Activated T-cell treated with anti-CD3 and anti-CD28 coated beads, Interleukin-2, amount 50 U/mL, for 4 hours (primary cell): ENCODE measurements at regions not wholly inside any gene's neighbourhood (a gene's known extent, or its start where the extent isn't known, plus 50 kb on each side); places are given as distances from the start of the nearest gene placed in this dataset.

ENCODE experiments used
- ATAC-seq, 2 donors: fragments of 200-7000 bp; cut with Tn5 transposase; one replicate each; pipeline ENCODE4 v1.10.0; 2021
- DNase-seq: peaks from one replicate; pipeline ENCODE4 v3.0.0-alpha.2; 2020
- H3K27me3 Mint-ChIP-seq: one replicate; pipeline ENCODE4 v1.8.0; 2021; ENCODE audit warnings: low read depth, mixed read lengths
- H3K36me3 Mint-ChIP-seq: one replicate; pipeline ENCODE4 v1.8.0; 2022; ENCODE audit warnings: mixed read lengths; ENCODE audit not compliant: insufficient read depth
- H3K4me1 Mint-ChIP-seq: one replicate; pipeline ENCODE4 v1.8.0; 2021; ENCODE audit warnings: low read depth, mixed read lengths
- H3K4me3 Mint-ChIP-seq: one replicate; pipeline ENCODE4 v1.8.0; 2021; ENCODE audit warnings: mild to moderate bottlenecking, moderate library complexity, mixed read lengths
- H3K9me3 Mint-ChIP-seq: one replicate; pipeline ENCODE4 v1.8.0; 2021; ENCODE audit warnings: mixed read lengths

- H3K4me3 Mint-ChIP-seq = no peak overlapping the region
- H3K9me3 Mint-ChIP-seq = no peaks in the 10 kb centered on the region
- DNase-seq = no peak
- no peaks in the 10 kb centered on the region for H3K27me3 Mint-ChIP-seq
- no peak for ATAC-seq
- no peaks in the 10 kb centered on the region for H3K4me1 Mint-ChIP-seq
- H3K36me3 Mint-ChIP-seq = no peaks in the 10 kb centered on the region
These were observed 665.2 kb upstream of the NRXN1 start for GRCh38 chr2:51697095-51697494.

GRCh38 chr2:51695531-51695930, 663.6 kb upstream of the NRXN1 start:
- Mint-ChIP-seq H3K27me3 (no peaks in the 10 kb centered on the region), H3K4me1 (no peaks in the 10 kb centered on the region), H3K9me3 (no peaks in the 10 kb centered on the region), H3K36me3 (no peaks in the 10 kb centered on the region), H3K4me3 (no peak overlapping the region)
- DNase-seq (no peak), ATAC-seq (no peak)

GRCh38 chr2:51693640-51694039, 661.7 kb upstream of the NRXN1 start:
- no peak for ATAC-seq
- Mint-ChIP-seq H3K4me3 (no peak overlapping the region), H3K9me3 (no peaks in the 10 kb centered on the region), H3K27me3 (no peaks in the 10 kb centered on the region), H3K36me3 (no peaks in the 10 kb centered on the region), H3K4me1 (no peaks in the 10 kb centered on the region)
- DNase-seq = no peak

DNA sequence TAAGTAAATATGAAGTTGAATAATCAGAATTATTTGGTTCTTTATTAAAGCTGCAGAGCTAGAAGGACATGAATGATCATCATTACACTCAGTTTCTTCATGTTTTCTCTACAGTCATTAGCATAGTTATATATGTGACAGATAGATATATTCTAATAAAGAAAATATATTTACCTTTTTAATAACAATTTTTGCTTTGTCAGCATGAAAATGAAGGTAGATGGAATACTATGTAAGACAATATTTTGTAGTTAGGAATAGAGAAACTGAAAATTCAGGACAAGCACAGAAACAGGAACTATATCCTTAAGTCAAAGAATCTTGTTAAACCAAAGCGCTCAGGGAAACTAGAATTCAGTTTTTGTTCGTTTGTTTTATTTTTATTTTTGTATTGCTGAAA, 649.9 kb upstream of the NRXN1 start:
- DNase-seq (no peak), ATAC-seq (no peak)
- Mint-ChIP-seq H3K27me3 (no peaks in the 10 kb centered on the region), H3K4me3 (no peak overlapping the region), H3K4me1 (no peaks in the 10 kb centered on the region), H3K9me3 (peaks cover 17% of the 10 kb centered on the region), H3K36me3 (no peaks in the 10 kb centered on the region)

DNA sequence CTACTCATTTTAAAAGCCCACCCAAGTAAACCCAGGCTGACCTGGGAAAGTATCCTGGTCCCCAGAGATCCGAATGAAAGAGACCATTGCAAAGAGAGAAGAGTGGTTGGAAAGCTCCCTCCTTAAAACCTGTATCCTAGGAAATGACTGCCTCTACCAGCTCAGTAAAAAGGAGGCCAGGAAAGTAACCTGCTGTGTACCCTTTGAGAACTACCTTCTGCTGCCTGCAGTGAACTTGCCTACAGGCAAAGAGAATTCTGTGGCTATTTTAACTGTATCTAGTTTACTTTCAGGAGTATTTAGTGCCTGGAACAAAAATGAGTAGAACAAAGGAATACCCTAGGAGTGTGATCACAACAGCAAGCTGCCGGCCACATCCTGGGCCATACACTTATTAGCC, 641.7 kb upstream of the NRXN1 start:
- DNase-seq (no peak), ATAC-seq (no peak)
- no peak overlapping the region for H3K4me3 Mint-ChIP-seq
- H3K27me3 Mint-ChIP-seq = no peaks in the 10 kb centered on the region
- no peaks in the 10 kb centered on the region for H3K4me1 Mint-ChIP-seq
- peaks cover 12% of the 10 kb centered on the region for H3K9me3 Mint-ChIP-seq
- no peaks in the 10 kb centered on the region for H3K36me3 Mint-ChIP-seq

GRCh38 chr2:51667679-51668078, 635.7 kb upstream of the NRXN1 start:
- DNase-seq (no peak), ATAC-seq (no peak)
- H3K9me3 Mint-ChIP-seq = peaks cover 10% of the 10 kb centered on the region
- H3K4me3 Mint-ChIP-seq = no peak overlapping the region
- no peaks in the 10 kb centered on the region for H3K36me3 Mint-ChIP-seq
- H3K4me1 Mint-ChIP-seq = no peaks in the 10 kb centered on the region
- no peaks in the 10 kb centered on the region for H3K27me3 Mint-ChIP-seq

DNA sequence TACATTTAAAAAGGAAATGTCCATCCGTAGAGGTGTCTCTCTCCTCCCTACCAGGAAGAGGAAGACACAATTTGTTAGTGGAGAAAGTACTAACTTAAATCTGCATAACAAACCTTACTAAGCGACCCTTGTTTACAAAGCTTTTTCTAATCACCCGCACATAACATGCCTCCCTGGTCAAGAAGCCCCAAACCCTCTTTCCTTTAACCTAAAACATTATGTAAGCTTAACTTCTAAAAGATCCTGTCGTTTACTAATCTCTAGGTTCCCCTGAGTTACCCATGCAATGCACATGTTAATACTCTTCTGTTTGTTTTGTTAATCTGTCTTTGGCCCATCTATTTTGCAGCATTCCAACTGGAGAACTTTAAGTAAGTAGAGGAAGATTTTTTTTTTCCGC, 630.3 kb upstream of the NRXN1 start:
- no peak for ATAC-seq
- Mint-ChIP-seq H3K27me3 (no peaks in the 10 kb centered on the region), H3K4me1 (no peaks in the 10 kb centered on the region), H3K36me3 (no peaks in the 10 kb centered on the region), H3K4me3 (no peak overlapping the region), H3K9me3 (peaks cover 8% of the 10 kb centered on the region)
- no peak for DNase-seq

GRCh38 chr2:51657849-51658248, 625.9 kb upstream of the NRXN1 start:
- peaks cover 4% of the 10 kb centered on the region for H3K9me3 Mint-ChIP-seq
- no peaks in the 10 kb centered on the region for H3K36me3 Mint-ChIP-seq
- no peaks in the 10 kb centered on the region for H3K27me3 Mint-ChIP-seq
- no peak for ATAC-seq
- no peaks in the 10 kb centered on the region for H3K4me1 Mint-ChIP-seq
- H3K4me3 Mint-ChIP-seq = no peak overlapping the region
- DNase-seq = no peak

DNA sequence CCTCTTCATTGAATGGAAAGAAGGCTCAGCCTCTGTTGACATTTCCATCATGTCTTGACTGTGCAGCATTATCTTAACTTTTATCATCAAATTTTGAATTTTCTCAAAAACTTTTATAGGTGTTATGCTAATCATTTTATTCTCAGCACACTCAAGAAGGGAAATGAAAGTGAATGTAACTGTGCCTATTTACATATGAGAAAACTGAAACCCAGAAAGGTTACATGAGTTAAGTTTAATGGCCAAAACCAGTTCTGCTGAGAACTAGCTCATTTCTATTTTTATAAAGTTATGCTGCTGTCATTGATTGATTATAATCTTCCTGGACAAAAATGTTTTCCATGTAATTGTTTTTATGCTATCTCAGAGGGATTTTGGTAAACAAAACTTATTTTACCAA, 618.8 kb upstream of the NRXN1 start:
- no peaks in the 10 kb centered on the region for H3K9me3 Mint-ChIP-seq
- DNase-seq (no peak), ATAC-seq (no peak)
- H3K4me1 Mint-ChIP-seq = no peaks in the 10 kb centered on the region
- no peaks in the 10 kb centered on the region for H3K27me3 Mint-ChIP-seq
- no peaks in the 10 kb centered on the region for H3K36me3 Mint-ChIP-seq
- no peak overlapping the region for H3K4me3 Mint-ChIP-seq

GRCh38 chr2:51649366-51649765, 617.4 kb upstream of the NRXN1 start:
- Mint-ChIP-seq H3K4me1 (no peaks in the 10 kb centered on the region), H3K4me3 (no peak overlapping the region), H3K9me3 (no peaks in the 10 kb centered on the region), H3K36me3 (no peaks in the 10 kb centered on the region), H3K27me3 (no peaks in the 10 kb centered on the region)
- DNase-seq (no peak), ATAC-seq (no peak)

DNA sequence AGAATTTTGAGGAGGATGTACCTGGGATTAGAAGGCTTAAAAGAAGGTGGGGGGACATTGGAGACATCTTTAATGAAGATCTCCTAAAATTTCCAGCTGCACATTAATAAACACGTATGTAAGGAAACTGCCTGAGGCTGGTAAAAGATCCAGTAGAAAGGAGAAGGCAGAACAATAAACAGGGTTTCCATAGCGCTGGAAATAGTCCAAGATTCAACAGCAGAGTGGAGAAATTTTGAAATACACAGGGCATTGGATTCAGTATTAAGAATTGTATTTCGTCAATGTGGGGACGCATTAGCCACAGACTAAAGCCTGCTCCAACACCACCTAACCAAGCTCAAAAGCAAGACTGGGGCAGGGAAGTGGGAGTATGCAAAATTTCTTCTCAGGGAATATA, 606.9 kb upstream of the NRXN1 start:
- H3K9me3 Mint-ChIP-seq = peaks cover 26% of the 10 kb centered on the region
- no peak overlapping the region for H3K4me3 Mint-ChIP-seq
- no peaks in the 10 kb centered on the region for H3K27me3 Mint-ChIP-seq
- no peak for ATAC-seq
- no peaks in the 10 kb centered on the region for H3K4me1 Mint-ChIP-seq
- H3K36me3 Mint-ChIP-seq = no peaks in the 10 kb centered on the region
- no peak for DNase-seq

DNA sequence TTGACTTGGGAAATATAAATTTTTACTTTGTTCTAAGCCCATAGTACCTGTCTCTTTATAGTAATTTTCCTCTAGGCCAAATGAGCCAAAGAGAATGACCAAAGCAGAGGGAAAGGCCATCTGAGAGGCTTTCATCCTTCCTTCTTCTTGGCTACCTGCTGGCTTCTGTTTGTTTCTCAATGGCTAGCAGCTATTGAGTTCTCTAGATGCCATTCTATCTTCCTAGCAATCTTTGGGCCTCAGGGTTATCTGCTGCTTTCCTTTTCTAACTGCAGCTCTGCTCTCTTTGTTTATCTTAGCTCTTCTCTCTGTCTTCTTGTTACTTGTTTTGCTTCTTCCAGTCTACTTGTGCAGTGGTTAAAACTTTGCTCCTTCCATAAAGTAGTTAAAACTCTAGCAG, 601.1 kb upstream of the NRXN1 start:
- Mint-ChIP-seq H3K36me3 (no peaks in the 10 kb centered on the region), H3K4me1 (no peaks in the 10 kb centered on the region), H3K4me3 (no peak overlapping the region), H3K27me3 (no peaks in the 10 kb centered on the region), H3K9me3 (peaks cover 15% of the 10 kb centered on the region)
- no peak for ATAC-seq
- DNase-seq = no peak

DNA sequence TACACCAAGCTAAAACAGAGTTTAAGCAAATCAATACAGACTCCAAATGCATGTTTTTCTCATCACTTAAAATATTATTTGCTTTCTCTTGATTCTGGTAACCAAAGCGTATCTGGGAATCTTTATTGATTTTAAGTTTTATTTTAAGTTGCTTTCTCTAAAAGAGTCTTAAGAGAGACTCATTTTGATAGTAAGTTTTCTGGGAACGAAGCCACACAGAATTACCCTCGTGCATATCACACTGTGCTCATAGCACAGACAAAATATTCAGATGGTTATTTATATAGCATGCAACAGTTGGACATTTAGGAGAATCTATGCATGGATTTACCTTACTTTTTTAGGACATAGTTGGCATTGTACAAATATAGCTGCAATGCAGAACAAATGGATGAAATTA, 597.5 kb upstream of the NRXN1 start:
- Mint-ChIP-seq H3K27me3 (no peaks in the 10 kb centered on the region), H3K4me1 (no peaks in the 10 kb centered on the region), H3K4me3 (no peak overlapping the region), H3K9me3 (peaks cover 15% of the 10 kb centered on the region), H3K36me3 (no peaks in the 10 kb centered on the region)
- DNase-seq = no peak
- ATAC-seq = no peak

GRCh38 chr2:51628917-51629316, 597.0 kb upstream of the NRXN1 start:
- no peaks in the 10 kb centered on the region for H3K27me3 Mint-ChIP-seq

GRCh38 chr2:51624995-51625394, 593.1 kb upstream of the NRXN1 start:
- Mint-ChIP-seq H3K9me3 (peaks cover 21% of the 10 kb centered on the region), H3K36me3 (no peaks in the 10 kb centered on the region), H3K27me3 (no peaks in the 10 kb centered on the region), H3K4me3 (no peak overlapping the region), H3K4me1 (no peaks in the 10 kb centered on the region)
- no peak for ATAC-seq
- no peak for DNase-seq

More at GRCh38 chr2:51628917-51629316, 597.0 kb upstream of the NRXN1 start:
- no peak overlapping the region for H3K4me3 Mint-ChIP-seq
- no peaks in the 10 kb centered on the region for H3K4me1 Mint-ChIP-seq
- H3K9me3 Mint-ChIP-seq = peaks cover 12% of the 10 kb centered on the region
- H3K36me3 Mint-ChIP-seq = no peaks in the 10 kb centered on the region
- DNase-seq (no peak), ATAC-seq (no peak)

DNA sequence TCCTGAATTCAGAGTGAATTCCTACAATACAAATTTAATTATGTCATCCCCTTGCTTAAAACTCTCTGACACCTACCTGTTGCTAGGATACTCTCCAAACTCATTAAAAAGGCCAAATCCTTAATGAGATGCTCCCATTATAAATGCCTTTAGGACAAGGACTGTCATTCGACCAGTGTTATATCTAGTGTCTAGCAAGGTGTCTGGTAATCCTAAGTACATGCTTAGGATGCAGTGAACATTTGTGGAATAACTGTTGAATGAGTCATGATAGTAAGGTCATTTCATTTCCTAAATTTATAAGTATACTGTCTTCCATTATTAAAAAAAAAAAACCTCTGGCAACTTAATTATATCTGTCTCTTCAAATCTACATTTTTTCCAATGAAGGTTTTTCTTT, 588.9 kb upstream of the NRXN1 start:
- Mint-ChIP-seq H3K4me3 (no peak overlapping the region), H3K27me3 (no peaks in the 10 kb centered on the region), H3K36me3 (no peaks in the 10 kb centered on the region), H3K9me3 (peaks cover 22% of the 10 kb centered on the region), H3K4me1 (no peaks in the 10 kb centered on the region)
- ATAC-seq (no peak), DNase-seq (no peak)
